Ascending aorta (tissue), 2 donors: ENCODE measurements at regions not wholly inside any gene's neighbourhood (a gene's known extent, or its start where the extent isn't known, plus 50 kb on each side); places are given as distances from the start of the nearest gene placed in this dataset.

Source experiments
- DNase-seq, 2 donors: peaks; one replicate each; pipeline ENCODE4 v3.0.0-alpha.2; 2019; ENCODE audit warnings: low spot score in 2 of 2
- H3K27ac ChIP-seq, 2 donors: fragments of 200-600 bp; sonication (generic); one replicate each; pipeline ENCODE4 v1.5.1; 2016 to 2017; ENCODE audit warnings: mild to moderate bottlenecking in 1 of 2
- H3K27me3 ChIP-seq: fragments of 200-600 bp; sonication (generic); one replicate; pipeline ENCODE4 v1.5.1; 2017
- H3K36me3 ChIP-seq, 2 donors: fragments of 200-600 bp; sonication (generic); one replicate each; pipeline ENCODE4 v1.5.1; 2016
- H3K4me1 ChIP-seq, 2 donors: fragments of 200-600 bp; sonication (generic); one replicate each; pipeline ENCODE4 v1.5.1; 2016 to 2017; ENCODE audit warnings: mild to moderate bottlenecking in 1 of 2
- H3K4me3 ChIP-seq, 2 donors: fragments of 200-600 bp; sonication (generic); one replicate each; pipeline ENCODE4 v1.5.1; 2016 to 2017; ENCODE audit warnings: mild to moderate bottlenecking in 1 of 2
- H3K9me3 ChIP-seq, 2 donors: fragments of 200-600 bp; sonication (generic); one replicate each; pipeline ENCODE4 v1.5.1; 2016
- CTCF ChIP-seq, 3 experiments: fragments of 200-600 bp in 2 of 3; fragments of 450-650 bp in 1 of 3; sonication (generic) in 2 of 3; IDR thresholded peaks; one replicate each; pipeline ENCODE4 v1.5.1; 2016 to 2019; ENCODE audit warnings: antibody characterized with exemption in 3 of 3, mild to moderate bottlenecking in 1 of 3, moderate library complexity in 1 of 3
- intact Hi-C: fragments of 100-400 bp; cut with DNase I; formaldehyde crosslinking; loops from one replicate; pipeline ENCODE4 v1.15.1; 2023

- no peak for DNase-seq
- intact Hi-C loops: no loop called here
- no peak for TF ChIP-seq CTCF (IDR thresholded peaks at IDR 0.05)
These were observed 321.6 kb upstream of the ITGA1 start for GRCh38 chr5:52466113-52466512.

DNA sequence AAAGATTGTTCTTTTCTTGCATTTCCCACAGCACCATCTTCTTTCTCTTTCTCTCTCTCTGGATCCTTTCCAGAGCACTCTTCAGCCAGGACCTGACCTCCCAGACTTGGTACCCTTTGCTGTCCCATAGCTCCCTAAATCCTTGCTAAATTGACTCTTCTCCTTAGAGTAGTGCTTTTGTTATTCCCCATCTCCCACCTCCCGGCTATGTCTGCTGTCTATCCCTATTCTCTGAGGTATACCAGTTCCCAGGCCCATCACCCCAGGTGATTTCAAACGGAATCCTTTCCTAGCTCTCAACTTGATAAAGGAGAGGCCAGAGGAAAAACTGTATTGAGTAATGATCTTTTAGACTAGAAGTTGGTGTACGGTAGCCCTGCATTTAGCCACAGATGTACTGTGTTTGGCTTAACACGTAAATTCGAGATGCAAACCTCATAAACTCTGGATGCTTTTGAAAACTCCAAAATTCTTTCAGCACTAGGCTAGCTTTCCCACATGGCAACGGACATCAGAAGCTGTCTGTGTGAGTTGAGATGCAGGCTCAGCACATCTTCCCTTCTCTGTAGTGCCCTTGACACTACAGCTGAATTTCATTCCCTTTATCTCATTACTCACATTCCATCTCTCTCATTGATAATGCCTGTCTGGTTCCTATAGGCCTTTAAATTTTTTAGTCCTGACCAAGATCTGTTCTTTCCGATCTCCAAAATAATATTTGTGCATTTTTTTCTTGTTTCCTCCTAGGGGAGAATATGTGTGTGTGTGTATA is 320.8 kb upstream of the ITGA1 start:
- no peak overlapping the region for H3K4me3 ChIP-seq
- no peaks in the 10 kb centered on the region for H3K9me3 ChIP-seq
- H3K4me1 ChIP-seq: no peaks in the 10 kb centered on the region
- no peaks in the 10 kb centered on the region for H3K27me3 ChIP-seq
- no peak for DNase-seq
- H3K36me3 ChIP-seq: no peaks in the 10 kb centered on the region
- H3K27ac ChIP-seq: no peak overlapping the region
- no peak for TF ChIP-seq CTCF (IDR thresholded peaks at IDR 0.05)
- intact Hi-C loops: no loop called here

More at GRCh38 chr5:52466113-52466512, 321.6 kb upstream of the ITGA1 start:
- no peaks in the 10 kb centered on the region for H3K36me3 ChIP-seq
- no peaks in the 10 kb centered on the region for H3K9me3 ChIP-seq
- H3K4me3 ChIP-seq: no peak overlapping the region
- no peaks in the 10 kb centered on the region for H3K4me1 ChIP-seq
- no peak overlapping the region for H3K27ac ChIP-seq
- H3K27me3 ChIP-seq: no peaks in the 10 kb centered on the region

GRCh38 chr5:52468976-52469375 is 318.7 kb upstream of the ITGA1 start:
- no peak for DNase-seq
- intact Hi-C loops: no loop called here
- H3K9me3 ChIP-seq: no peaks in the 10 kb centered on the region
- no peak overlapping the region for H3K4me3 ChIP-seq
- no peak for TF ChIP-seq CTCF (IDR thresholded peaks at IDR 0.05)
- no peak overlapping the region for H3K27ac ChIP-seq
- H3K4me1 ChIP-seq: no peaks in the 10 kb centered on the region
- no peaks in the 10 kb centered on the region for H3K36me3 ChIP-seq
- no peaks in the 10 kb centered on the region for H3K27me3 ChIP-seq

- intact Hi-C loops: no loop called here
- no peaks in the 10 kb centered on the region for H3K4me1 ChIP-seq
- no peak for TF ChIP-seq CTCF (IDR thresholded peaks at IDR 0.05)
- H3K4me3 ChIP-seq: no peak overlapping the region
- no peak overlapping the region for H3K27ac ChIP-seq
- DNase-seq: no peak
- H3K27me3 ChIP-seq: no peaks in the 10 kb centered on the region
- no peaks in the 10 kb centered on the region for H3K9me3 ChIP-seq
- no peaks in the 10 kb centered on the region for H3K36me3 ChIP-seq
These were observed 318.3 kb upstream of the ITGA1 start for GRCh38 chr5:52469420-52469819.

- Histone ChIP-seq H3K4me1 (no peaks in the 10 kb centered on the region), H3K36me3 (no peaks in the 10 kb centered on the region), H3K27ac (no peak overlapping the region), H3K9me3 (no peaks in the 10 kb centered on the region), H3K4me3 (no peak overlapping the region), H3K27me3 (no peaks in the 10 kb centered on the region)
- no peak for TF ChIP-seq CTCF (IDR thresholded peaks at IDR 0.05)
- intact Hi-C loops: no loop called here
- no peak for DNase-seq
These were observed 317.9 kb upstream of the ITGA1 start for GRCh38 chr5:52469835-52470234.
